OCI-LY3 (cell line): ENCODE measurements at regions not wholly inside any gene's neighbourhood (a gene's known extent, or its start where the extent isn't known, plus 50 kb on each side); places are given as distances from the start of the nearest gene placed in this dataset.

Experiments
- CTCF ChIP-seq: fragments of 200-600, 300-600 bp; sonication (generic); IDR thresholded peaks from 2 replicates; pipeline ENCODE4 v1.5.1; 2014; ENCODE audit warnings: antibody characterized with exemption, low read length, low read depth
- EZH2phosphoT487 ChIP-seq: fragments of 200-600 bp; shearing (Covaris generic); IDR thresholded peaks from 2 replicates; pipeline ENCODE4 v1.6.1; 2018; ENCODE audit warnings: antibody characterized with exemption, mixed run types, low read depth

- TF ChIP-seq CTCF (no peak), EZH2phosphoT487 (no peak)
Observed at GRCh38 chr4:23039818-23040217, 347.1 kb downstream of the GBA3 start.
